Motor neuron (in vitro differentiated cells): ENCODE measurements at regions not wholly inside any gene's neighbourhood (a gene's known extent, or its start where the extent isn't known, plus 50 kb on each side); places are given as distances from the start of the nearest gene placed in this dataset.

Experiments used
- ATAC-seq, 8 experiments: fragments of 200-7000 bp; cut with Tn5 transposase; replicated peaks in 6 of 8; 2 replicates each; pipeline ENCODE4 v1.8.0; 2021; ENCODE audit warnings: mild to moderate bottlenecking in 8 of 8, moderate library complexity in 8 of 8
- H3K27ac ChIP-seq, 2 donors: fragments of 250-450 bp; sonication (Bioruptor Pico); 2 replicates each; pipeline ENCODE4 v1.9.0; 2021; ENCODE audit warnings: antibody characterized with exemption in 2 of 2, mild to moderate bottlenecking in 2 of 2, moderate library complexity in 1 of 2
- H3K4me1 ChIP-seq, 2 donors: fragments of 250-450 bp; sonication (Bioruptor Pico); replicated peaks in 1 of 2; 2 replicates each; pipeline ENCODE4 v1.6.1; 2021; ENCODE audit warnings: antibody characterized with exemption in 2 of 2, mild to moderate bottlenecking in 2 of 2, moderate library complexity in 1 of 2
- H3K4me3 ChIP-seq, 5 donors: fragments of 250-450 bp; sonication (Bioruptor Pico); 2 replicates each; pipeline ENCODE4 v1.9.0; 2021; ENCODE audit warnings: antibody characterized with exemption in 5 of 5, mild to moderate bottlenecking in 5 of 5, moderate library complexity in 4 of 5
- WGBS, 10 experiments: fragments of 450-650 bp; shearing (Covaris generic); methylation state at CpG; one replicate each; pipeline ENCODE4 v1.0.0; 2022; 5-methylcytosine and 5-hydroxymethylcytosine counted together
- in situ Hi-C, 9 experiments: fragments of 400-800 bp; cut with MboI; loops; one replicate each; pipeline ENCODE4 v1.15.0; 2021; ENCODE audit warnings: low sequenced_read_pairs in 9 of 9, low pct_unique_long_range_greater_than_20kb in 2 of 9; ENCODE audit not compliant: unreplicated experiment in 9 of 9

- no peak for ATAC-seq
- in situ Hi-C loops = no loop called here
- H3K4me3 ChIP-seq = no peak overlapping the region
- peaks cover 21 to 24% of the 10 kb centered on the region in 2 donors for H3K4me1 ChIP-seq
- H3K27ac ChIP-seq = no peak overlapping the region
- WGBS, 10 experiments = 90 to 100% (median 96%) methylated on average over 1 to 6 of the region's 6 CpGs; no CpG with 5 or more reads in 3 of the 10 experiments
Observed at GRCh38 chr3:64360280-64360679, 135.0 kb upstream of the PRICKLE2 start.

- ATAC-seq = no peak
- in situ Hi-C loops = no loop called here
- Histone ChIP-seq H3K27ac (no peak overlapping the region), H3K4me3 (no peak overlapping the region), H3K4me1 (peaks cover 24 to 27% of the 10 kb centered on the region in 2 donors)
- 70 to 100% (median 96%) methylated on average over 1 to 4 of the region's 4 CpGs for WGBS, 10 experiments
Observed at GRCh38 chr3:64359735-64360134, 134.5 kb upstream of the PRICKLE2 start.

- Histone ChIP-seq H3K4me3 (no peak overlapping the region), H3K4me1 (peaks cover 24 to 27% of the 10 kb centered on the region in 2 donors), H3K27ac (no peak overlapping the region)
- no peak for ATAC-seq
- in situ Hi-C loops = no loop called here
- WGBS, 10 experiments = 40 to 82% (median 51%) methylated on average over 1 to 3 of the region's 4 CpGs; no CpG with 5 or more reads in 2 of the 10 experiments
Observed at GRCh38 chr3:64358853-64359252, 133.6 kb upstream of the PRICKLE2 start.

- in situ Hi-C loops = no loop called here
- peaks cover 24 to 27% of the 10 kb centered on the region in 2 donors for H3K4me1 ChIP-seq
- WGBS, 10 experiments = 71 to 100% (median 82%) methylated on average over 1 to 4 of the region's 4 CpGs; no CpG with 5 or more reads in 2 of the 10 experiments
- H3K27ac ChIP-seq = no peak overlapping the region
- no peak overlapping the region for H3K4me3 ChIP-seq
- ATAC-seq = no peak
Observed at GRCh38 chr3:64358176-64358575, 132.9 kb upstream of the PRICKLE2 start.

GRCh38 chr3:64357481-64357880 lies 132.2 kb upstream of the PRICKLE2 start:
- Histone ChIP-seq H3K27ac (no peak overlapping the region), H3K4me3 (no peak overlapping the region), H3K4me1 (peaks cover 19 to 21% of the 10 kb centered on the region in 2 donors)
- no peak for ATAC-seq
- in situ Hi-C loops = no loop called here

- Histone ChIP-seq H3K4me1 (peaks cover 12 to 25% of the 10 kb centered on the region in 2 donors), H3K27ac (no peak overlapping the region), H3K4me3 (no peak overlapping the region)
- WGBS, 10 experiments = 38 to 100% (median 70%) methylated on average over 1 to 3 of the region's 3 CpGs; no CpG with 5 or more reads in 3 of the 10 experiments
- peak in 6 of 8 experiments; percentile 38 to 79 (median 52) for ATAC-seq
- in situ Hi-C loops = no loop called here
Observed at GRCh38 chr3:64355401-64355807, 130.1 kb upstream of the PRICKLE2 start.

GRCh38 chr3:64354956-64355355 lies 129.7 kb upstream of the PRICKLE2 start:
- H3K4me3 ChIP-seq = no peak overlapping the region
- in situ Hi-C loops = no loop called here
- no peak overlapping the region for H3K27ac ChIP-seq
- ATAC-seq = no peak
- H3K4me1 ChIP-seq = peaks cover 12 to 25% of the 10 kb centered on the region in 2 donors
- WGBS, 10 experiments = 59 to 91% (median 80%) methylated on average over 2 to 5 of the region's 5 CpGs; no CpG with 5 or more reads in 4 of the 10 experiments

GRCh38 chr3:64354221-64354620 lies 129.0 kb upstream of the PRICKLE2 start:
- peaks cover 6 to 25% of the 10 kb centered on the region in 2 donors for H3K4me1 ChIP-seq
- in situ Hi-C loops = no loop called here
- no peak overlapping the region for H3K4me3 ChIP-seq
- H3K27ac ChIP-seq = no peak overlapping the region
- 38 to 98% (median 76%) methylated on average over 2 to 5 of the region's 5 CpGs; no CpG with 5 or more reads in 3 of the 10 experiments for WGBS, 10 experiments
- no peak for ATAC-seq

GRCh38 chr3:64353226-64353625 lies 128.0 kb upstream of the PRICKLE2 start:
- H3K4me3 ChIP-seq = no peak overlapping the region
- peaks cover 0 to 18% of the 10 kb centered on the region in 2 donors for H3K4me1 ChIP-seq
- no peak for ATAC-seq
- in situ Hi-C loops = no loop called here
- no peak overlapping the region for H3K27ac ChIP-seq
- WGBS, 10 experiments = 40 to 100% (median 90%) methylated on average over 1 to 6 of the region's 6 CpGs

GRCh38 chr3:64352639-64352992 lies 127.3 kb upstream of the PRICKLE2 start:
- H3K4me1 ChIP-seq = peaks cover 0 to 18% of the 10 kb centered on the region in 2 donors
- 10 to 100% (median 80%) methylated on average over 1 of the region's 1 CpG; no CpG with 5 or more reads in 1 of the 10 experiments for WGBS, 10 experiments
- no peak overlapping the region for H3K27ac ChIP-seq
- in situ Hi-C loops = no loop called here
- peak in 1 of 8 experiments; percentile 58 for ATAC-seq
- H3K4me3 ChIP-seq = no peak overlapping the region

GRCh38 chr3:64351713-64352638 lies 126.7 kb upstream of the PRICKLE2 start:
- in situ Hi-C loops = no loop called here
- peak in 5 of 8 experiments; percentile 27 to 74 (median 58) for ATAC-seq
- Histone ChIP-seq H3K4me3 (no peak overlapping the region), H3K27ac (no peak overlapping the region), H3K4me1 (peaks cover under 1 to 18% of the 10 kb centered on the region in 2 donors)
- WGBS, 10 experiments = 13 to 100% (median 89%) methylated on average over 1 to 6 of the region's 7 CpGs

GRCh38 chr3:64349551-64349950 lies 124.3 kb upstream of the PRICKLE2 start:
- H3K4me1 ChIP-seq = peaks cover 12 to 19% of the 10 kb centered on the region in 2 donors
- no peak for ATAC-seq
- H3K4me3 ChIP-seq = no peak overlapping the region
- H3K27ac ChIP-seq = no peak overlapping the region
- WGBS, 10 experiments = 61 to 96% (median 79%) methylated on average over 2 to 6 of the region's 6 CpGs
- in situ Hi-C loops = no loop called here

GRCh38 chr3:64345371-64345770 lies 120.1 kb upstream of the PRICKLE2 start:
- WGBS, 10 experiments = 11 to 92% (median 81%) methylated on average over 1 to 2 of the region's 2 CpGs; no CpG with 5 or more reads in 1 of the 10 experiments
- H3K27ac ChIP-seq = no peak overlapping the region
- no peak overlapping the region for H3K4me3 ChIP-seq
- H3K4me1 ChIP-seq = peaks cover 39 to 45% of the 10 kb centered on the region in 2 donors
- in situ Hi-C loops = no loop called here
- peak in 5 of 8 experiments; percentile 24 to 76 (median 60) for ATAC-seq
